Tibial artery (tissue), 4 donors: ENCODE measurements at regions not wholly inside any gene's neighbourhood (a gene's known extent, or its start where the extent isn't known, plus 50 kb on each side); places are given as distances from the start of the nearest gene placed in this dataset.

Experiments used
- DNase-seq, 2 donors: peaks; one replicate each; pipeline ENCODE4 v3.0.0-alpha.2; 2019
- H3K27ac ChIP-seq, 2 donors: fragments of 200-600 bp; sonication (generic) in 1 of 2; 1 replicate in 1 of 2; 2 replicates in 1 of 2; pipeline ENCODE4 v1.5.1; 2018 to 2019; ENCODE audit warnings: mild to moderate bottlenecking in 1 of 2
- H3K27me3 ChIP-seq, 2 donors: fragments of 200-600 bp; sonication (generic) in 1 of 2; one replicate each; pipeline versions ENCODE4 v1.5.1 to v1.6.0; 2016 to 2019
- H3K36me3 ChIP-seq, 3 donors: fragments of 200-600 bp; sonication (generic) in 2 of 3; one replicate each; pipeline ENCODE4 v1.5.1; 2016 to 2019; ENCODE audit warnings: mild to moderate bottlenecking in 2 of 3
- H3K4me1 ChIP-seq, 4 donors: fragments of 200-600 bp; sonication (generic) in 2 of 4; 1 replicate in 3 of 4; 2 replicates in 1 of 4; pipeline ENCODE4 v1.5.1; 2016 to 2019
- H3K4me3 ChIP-seq, 2 donors: fragments of 200-600 bp; sonication (generic) in 1 of 2; 1 replicate in 1 of 2; 2 replicates in 1 of 2; pipeline ENCODE4 v1.5.1; 2018 to 2019; ENCODE audit warnings: mild to moderate bottlenecking in 2 of 2
- H3K9me3 ChIP-seq, 3 donors: fragments of 200-600 bp; sonication (generic) in 1 of 3; one replicate each; pipeline ENCODE4 v1.5.1; 2016 to 2019
- CTCF ChIP-seq, 2 experiments: fragments of 200-600 bp in 1 of 2; fragments of 450-650 bp in 1 of 2; IDR thresholded peaks; one replicate each; pipeline ENCODE4 v1.5.1; 2017 to 2019; ENCODE audit warnings: antibody characterized with exemption in 2 of 2, mild to moderate bottlenecking in 1 of 2, moderate library complexity in 1 of 2
- intact Hi-C: fragments of 100-400 bp; cut with DNase I; formaldehyde crosslinking; loops from one replicate; pipeline ENCODE4 v1.15.0; 2023; ENCODE audit warnings: low total_unique reads

DNA sequence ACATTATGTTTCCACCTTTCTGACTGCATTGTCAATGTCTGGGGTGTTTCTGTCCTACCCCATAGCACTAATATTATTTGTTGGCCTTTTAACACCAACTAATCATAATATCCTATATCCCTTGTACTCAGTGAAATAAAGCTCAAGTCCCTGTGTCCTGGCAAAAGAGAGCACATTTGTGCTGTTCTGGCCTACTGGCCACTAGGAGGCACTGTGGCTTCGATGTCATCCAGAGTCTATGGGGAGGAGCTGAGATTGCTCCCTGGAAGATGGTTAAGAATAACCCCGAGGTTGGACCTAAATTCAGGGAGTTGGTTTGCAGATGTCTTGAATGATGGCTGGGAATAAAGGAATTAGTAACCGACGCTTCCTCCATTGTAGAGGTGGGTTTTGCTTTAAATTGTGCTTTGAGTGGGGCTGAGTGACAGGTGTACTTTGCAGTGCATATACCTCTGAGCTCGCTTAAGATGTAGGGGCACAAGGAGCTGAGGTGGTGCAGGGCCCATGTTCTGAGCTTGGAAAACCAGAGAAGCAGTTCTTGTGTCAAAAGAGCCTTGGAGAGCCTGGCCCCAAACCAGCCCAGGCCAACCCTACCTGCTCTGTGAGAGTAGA is 191.2 kb upstream of the PRSS1 start:
- Histone ChIP-seq H3K4me3 (no peak overlapping the region), H3K27ac (no peak overlapping the region), H3K4me1 (no peaks in the 10 kb centered on the region), H3K9me3 (no peaks in the 10 kb centered on the region), H3K36me3 (no peaks in the 10 kb centered on the region), H3K27me3 (no peaks in the 10 kb centered on the region)
- TF ChIP-seq CTCF (IDR thresholded peaks at IDR 0.05) = no peak
- intact Hi-C loops = no loop called here
- DNase-seq = no peak

DNA sequence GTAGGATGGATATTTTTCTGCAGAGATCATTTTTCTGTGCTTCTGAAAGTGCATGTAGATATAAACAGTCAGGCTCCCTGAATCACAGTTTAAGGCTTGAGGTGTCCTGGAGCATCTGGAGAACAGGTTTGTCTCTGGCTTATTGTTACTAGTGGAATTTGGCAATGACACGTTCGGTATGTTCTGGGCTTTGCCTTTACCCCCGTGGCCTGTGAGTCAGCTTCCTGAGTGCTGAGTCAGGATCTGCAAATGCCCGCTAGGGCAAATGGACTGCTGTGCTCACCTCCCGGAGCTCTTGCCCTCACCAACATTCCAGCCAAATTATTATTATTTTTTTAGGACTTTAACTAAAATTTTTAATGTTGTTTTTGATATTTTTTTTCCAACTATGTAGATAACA is 192.5 kb upstream of the PRSS1 start:
- Histone ChIP-seq H3K4me1 (no peaks in the 10 kb centered on the region), H3K4me3 (no peak overlapping the region), H3K27me3 (no peaks in the 10 kb centered on the region), H3K27ac (no peak overlapping the region), H3K36me3 (no peaks in the 10 kb centered on the region), H3K9me3 (no peaks in the 10 kb centered on the region)
- TF ChIP-seq CTCF (IDR thresholded peaks at IDR 0.05) = no peak
- intact Hi-C loops = no loop called here
- peak in 1 of 2 donors; percentile 49 for DNase-seq

GRCh38 chr7:142554560-142555532 is 194.4 kb upstream of the PRSS1 start:
- Histone ChIP-seq H3K4me3 (no peak overlapping the region), H3K36me3 (no peaks in the 10 kb centered on the region), H3K27me3 (no peaks in the 10 kb centered on the region), H3K4me1 (no peaks in the 10 kb centered on the region), H3K27ac (no peak overlapping the region), H3K9me3 (no peaks in the 10 kb centered on the region)
- intact Hi-C loops = no loop called here
- no peak for TF ChIP-seq CTCF (IDR thresholded peaks at IDR 0.05)
- DNase-seq = no peak

DNA sequence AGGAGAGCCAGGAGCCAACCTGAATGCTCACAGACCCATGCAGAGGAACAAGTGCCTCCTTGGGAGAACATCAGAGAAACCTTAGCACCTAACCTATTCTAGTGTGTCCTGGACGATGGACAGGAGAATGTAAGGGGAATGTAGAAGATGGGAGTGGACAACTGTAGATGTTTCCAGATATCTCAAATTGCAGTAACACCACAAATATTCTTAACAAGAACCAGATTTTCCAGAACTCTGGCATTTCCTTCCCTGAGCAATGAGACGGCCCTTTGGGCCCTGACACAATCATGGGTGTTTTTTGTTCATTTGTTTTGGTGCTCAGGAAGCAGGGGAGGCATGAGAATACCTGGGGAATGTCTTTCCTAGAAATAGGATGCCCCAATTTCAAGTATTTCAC is 196.1 kb upstream of the PRSS1 start:
- Histone ChIP-seq H3K36me3 (no peaks in the 10 kb centered on the region), H3K4me1 (no peaks in the 10 kb centered on the region), H3K27me3 (no peaks in the 10 kb centered on the region), H3K9me3 (no peaks in the 10 kb centered on the region), H3K4me3 (no peak overlapping the region), H3K27ac (no peak overlapping the region)
- no peak for DNase-seq
- no peak for TF ChIP-seq CTCF (IDR thresholded peaks at IDR 0.05)
- intact Hi-C loops = no loop called here

DNA sequence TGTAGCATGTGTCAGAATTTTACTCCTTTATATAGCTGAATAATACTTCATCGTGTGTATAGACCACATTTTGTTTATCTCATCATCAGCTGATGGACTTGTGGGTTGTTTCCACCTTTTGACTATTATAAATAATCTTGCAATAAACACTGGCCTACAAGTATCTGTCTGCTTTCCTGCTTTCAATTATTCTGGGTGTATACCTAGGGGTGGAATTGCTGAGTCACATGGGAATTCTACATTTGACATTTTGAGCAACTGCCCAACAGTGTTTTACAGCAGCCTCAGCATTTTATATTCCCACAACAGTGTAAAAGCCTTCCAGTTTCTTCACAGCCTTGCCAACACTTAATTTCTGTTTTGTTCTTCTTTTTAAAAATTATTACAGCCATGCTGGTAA is 200.3 kb upstream of the PRSS1 start:
- Histone ChIP-seq H3K36me3 (no peaks in the 10 kb centered on the region), H3K4me1 (no peaks in the 10 kb centered on the region), H3K27me3 (no peaks in the 10 kb centered on the region), H3K4me3 (no peak overlapping the region), H3K9me3 (no peaks in the 10 kb centered on the region), H3K27ac (no peak overlapping the region)
- intact Hi-C loops = no loop called here
- no peak for DNase-seq
- TF ChIP-seq CTCF (IDR thresholded peaks at IDR 0.05) = no peak
